HepG2 (cell line): ENCODE measurements at regions not wholly inside any gene's neighbourhood (a gene's known extent, or its start where the extent isn't known, plus 50 kb on each side); places are given as distances from the start of the nearest gene placed in this dataset.

ENCODE experiments used
- AKAP8 ChIP-seq: sonication (generic); formaldehyde crosslinking; IDR thresholded peaks from 2 replicates; pipeline ENCODE4 v1.5.1; 2020; ENCODE audit warnings: mild to moderate bottlenecking, missing genetic modification reagents
- CBX1 ChIP-seq: IDR thresholded peaks from one replicate; pipeline ENCODE4 v1.6.1; 2016; ENCODE audit warnings: antibody characterized with exemption, low read depth
- FOXA3 ChIP-seq: IDR thresholded peaks from 2 replicates; pipeline ENCODE4 v1.6.1; 2016; ENCODE audit warnings: missing genetic modification reagents, missing compliant biosample characterization
- GATAD2A ChIP-seq: IDR thresholded peaks from 2 replicates; pipeline ENCODE4 v1.6.1; 2016
- HMGXB3 ChIP-seq: sonication (generic); formaldehyde crosslinking; IDR thresholded peaks from 2 replicates; pipeline ENCODE4 v1.4.0; 2020; ENCODE audit warnings: missing genetic modification reagents, borderline replicate concordance
- MED1 ChIP-seq: sonication (generic); formaldehyde crosslinking; IDR thresholded peaks from 2 replicates; pipeline ENCODE4 v1.4.0; 2020; ENCODE audit warnings: missing genetic modification reagents
- MTF1 ChIP-seq: sonication (generic); formaldehyde crosslinking; IDR thresholded peaks from 2 replicates; pipeline ENCODE4 v1.5.0; 2020; ENCODE audit warnings: missing genetic modification reagents
- PPARG ChIP-seq: conservative IDR thresholded peaks from 2 replicates; pipeline ENCODE4 v1.6.1; 2016; ENCODE audit warnings: missing biosample characterization, missing genetic modification reagents
- SP5 ChIP-seq: IDR thresholded peaks from 2 replicates; pipeline ENCODE4 v1.6.1; 2016; ENCODE audit warnings: low read depth, borderline replicate concordance
- SUZ12 ChIP-seq: fragments of 150-350 bp; IDR thresholded peaks from 2 replicates; pipeline ENCODE4 v1.6.1; 2014; ENCODE audit warnings: low read depth, low read length
- TCF7L2 ChIP-seq: IDR thresholded peaks from 2 replicates; pipeline ENCODE4 v1.6.1; 2011; ENCODE audit warnings: mild to moderate bottlenecking, low read depth, low read length, moderate library complexity
- TEF ChIP-seq: sonication (generic); formaldehyde crosslinking; IDR thresholded peaks from 2 replicates; pipeline ENCODE4 v1.5.0; 2020; ENCODE audit warnings: missing genetic modification reagents
- TFDP2 ChIP-seq: sonication (generic); formaldehyde crosslinking; IDR thresholded peaks from 2 replicates; pipeline ENCODE4 v1.4.0; 2020; ENCODE audit warnings: missing genetic modification reagents
- ZKSCAN1 ChIP-seq: fragments of 150-350 bp; IDR thresholded peaks from 2 replicates; pipeline ENCODE4 v1.6.1; 2014; ENCODE audit warnings: low read length
- ZNF292 ChIP-seq: sonication (generic); formaldehyde crosslinking; IDR thresholded peaks from 2 replicates; pipeline ENCODE4 v1.8.1; 2022; ENCODE audit warnings: mild to moderate bottlenecking, low read depth, missing genetic modification reagents, borderline replicate concordance
- ZNF552 ChIP-seq: sonication (generic); formaldehyde crosslinking; IDR thresholded peaks from 2 replicates; pipeline ENCODE4 v1.9.0; 2022; ENCODE audit warnings: missing genetic modification reagents, mild to moderate bottlenecking, borderline replicate concordance
- ZNF597 ChIP-seq: sonication (generic); formaldehyde crosslinking; IDR thresholded peaks from 2 replicates; pipeline ENCODE4 v1.5.0; 2020; ENCODE audit warnings: missing genetic modification reagents
- ZNF709 ChIP-seq: sonication (generic); formaldehyde crosslinking; IDR thresholded peaks from 2 replicates; pipeline ENCODE4 v1.5.0; 2020; ENCODE audit warnings: mild to moderate bottlenecking, missing genetic modification reagents
- ZNF816 ChIP-seq: sonication (generic); formaldehyde crosslinking; IDR thresholded peaks from 2 replicates; pipeline ENCODE4 v1.8.0; 2022; ENCODE audit warnings: missing genetic modification reagents, mild to moderate bottlenecking, borderline replicate concordance
- TF ChIP-seq, protein P1 (sequence below): sonication (generic); formaldehyde crosslinking; IDR thresholded peaks from 2 replicates; pipeline ENCODE4 v1.8.0; 2022; ENCODE audit warnings: mild to moderate bottlenecking, missing genetic modification reagents

- TF ChIP-seq TEF (CRISPR knock-in tag): peak; percentile 14; the same call in 1 of the 2 replicates
- TF ChIP-seq ZNF552 (CRISPR knock-in tag): no peak
- TF ChIP-seq GATAD2A (CRISPR knock-in tag): peak; percentile 99
- TF ChIP-seq ZNF292: peak; percentile 99
- TF ChIP-seq SUZ12: no peak
- peak; percentile 67 for TF ChIP-seq TFDP2 (CRISPR knock-in tag)
- no peak for TF ChIP-seq MTF1 (CRISPR knock-in tag)
- TF ChIP-seq SP5 (CRISPR knock-in tag): peak; percentile 85
- TF ChIP-seq CBX1: peak; percentile 93
- TF ChIP-seq HMGXB3 (CRISPR knock-in tag): 0 out of 2 replicates have a peak, but pooled peaks have one; percentile 59
- TF ChIP-seq ZNF709 (CRISPR knock-in tag): 0 out of 2 replicates have a peak, but pooled peaks have one; percentile 23
- TF ChIP-seq ZNF816 (CRISPR knock-in tag): peak; percentile 14; the same call in 1 of the 2 replicates
- peak; percentile 98 for TF ChIP-seq MED1
- TF ChIP-seq FOXA3 (CRISPR knock-in tag): peak; percentile 94
- TF ChIP-seq, protein P1, sequence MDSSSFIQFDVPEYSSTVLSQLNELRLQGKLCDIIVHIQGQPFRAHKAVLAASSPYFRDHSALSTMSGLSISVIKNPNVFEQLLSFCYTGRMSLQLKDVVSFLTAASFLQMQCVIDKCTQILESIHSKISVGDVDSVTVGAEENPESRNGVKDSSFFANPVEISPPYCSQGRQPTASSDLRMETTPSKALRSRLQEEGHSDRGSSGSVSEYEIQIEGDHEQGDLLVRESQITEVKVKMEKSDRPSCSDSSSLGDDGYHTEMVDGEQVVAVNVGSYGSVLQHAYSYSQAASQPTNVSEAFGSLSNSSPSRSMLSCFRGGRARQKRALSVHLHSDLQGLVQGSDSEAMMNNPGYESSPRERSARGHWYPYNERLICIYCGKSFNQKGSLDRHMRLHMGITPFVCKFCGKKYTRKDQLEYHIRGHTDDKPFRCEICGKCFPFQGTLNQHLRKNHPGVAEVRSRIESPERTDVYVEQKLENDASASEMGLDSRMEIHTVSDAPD (CRISPR knock-in tag): peak; percentile 96
- peak; percentile 95 for TF ChIP-seq TCF7L2
- TF ChIP-seq AKAP8 (CRISPR knock-in tag): peak; percentile 74; the same call in 1 of the 2 replicates
- TF ChIP-seq PPARG (CRISPR knock-in tag): peak; percentile 98
- no peak for TF ChIP-seq ZNF597
- 0 out of 2 replicates have a peak, but pooled peaks have one; percentile 34 for TF ChIP-seq ZKSCAN1
Measured at GRCh38 chr16:10265770-10266615, 83.8 kb upstream of the GRIN2A start (continued).
